Heart right ventricle (tissue), 16 donors: ENCODE measurements at regions not wholly inside any gene's neighbourhood (a gene's known extent, or its start where the extent isn't known, plus 50 kb on each side); places are given as distances from the start of the nearest gene placed in this dataset.

Experiments
- ATAC-seq, 8 donors: fragments of 200-7000 bp; cut with Tn5 transposase; one replicate each; pipeline ENCODE4 v1.9.1; 2020; ENCODE audit warnings: mild to moderate bottlenecking in 8 of 8, moderate library complexity in 8 of 8, moderate number of reproducible peaks in 1 of 8
- DNase-seq, 2 donors: peaks; one replicate each; pipeline ENCODE4 v3.0.0-alpha.2; 2020
- H3K27ac ChIP-seq, 10 donors: fragments of 200-600 bp; sonication (generic) in 2 of 10; one replicate each; pipeline versions ENCODE4 v1.5.0 to v1.8.0; 2020 to 2022; ENCODE audit warnings: mild to moderate bottlenecking in 3 of 10
- H3K27me3 ChIP-seq, 7 donors: fragments of 200-600 bp; one replicate each; pipeline ENCODE4 v1.8.0; 2021 to 2022; ENCODE audit warnings: mild to moderate bottlenecking in 2 of 7
- H3K36me3 ChIP-seq, 9 donors: fragments of 200-600 bp; sonication (generic) in 1 of 9; one replicate each; pipeline versions ENCODE4 v1.5.0 to v1.8.0; 2020 to 2022; ENCODE audit warnings: mild to moderate bottlenecking in 2 of 9
- H3K4me1 ChIP-seq, 9 donors: fragments of 200-600 bp; sonication (generic) in 1 of 9; one replicate each; pipeline versions ENCODE4 v1.5.0 to v1.8.0; 2020 to 2022; ENCODE audit warnings: mild to moderate bottlenecking in 4 of 9
- H3K4me3 ChIP-seq, 10 donors: fragments of 200-600 bp; sonication (generic) in 2 of 10; one replicate each; pipeline versions ENCODE4 v1.5.0 to v1.8.0; 2020 to 2022; ENCODE audit warnings: mild to moderate bottlenecking in 7 of 10, moderate library complexity in 2 of 10
- H3K9me3 ChIP-seq, 11 donors: fragments of 200-600 bp in 10 of 11; sonication (generic) in 2 of 11; one replicate each; pipeline versions ENCODE4 v1.5.0 to v1.8.0; 2013 to 2022; ENCODE audit warnings: mild to moderate bottlenecking in 2 of 11, control low read depth in 1 of 11, moderate library complexity in 1 of 11
- WGBS, 2 donors: extraction: QIAGEN DNeasy Blood & Tissue Kit; methylation state at CpG; one replicate each; pipeline ENCODE4 v1.1.7; 2013; ENCODE audit warnings: inconsistent platforms in 1 of 2; 5-methylcytosine and 5-hydroxymethylcytosine counted together
- intact Hi-C, 10 donors: fragments of 100-400 bp; cut with DNase I; formaldehyde crosslinking; loops; one replicate each; pipeline versions ENCODE4 v1.11.1 to v1.14.2; 2022
- TF ChIP-seq, protein P1 (sequence below), 9 donors: fragments of 200-600 bp; sonication (generic) in 2 of 9; IDR thresholded peaks; one replicate each; pipeline versions ENCODE4 v1.5.0 to v1.8.0; 2021 to 2022; ENCODE audit warnings: antibody characterized with exemption in 9 of 9, mild to moderate bottlenecking in 5 of 9, moderate library complexity in 1 of 9
- donor health status: Arrhythmogenic right ventricular cardiomyopathy.
- donor health status: ischemic (EF 13 %, LVEDD 7.1; RV severe dilation, severe dysfunction).
- donor health status: healthy with polysubstance abuse.
- donor health status: DM: no; HTN: yes; CAD: no.
- donor health status: DM: no; HTN: no; CAD: no.
- donor health status: ischemic (EF 25% LVEDD 6.9; RV normal size, moderate dysfunction).
- donor health status: ischemic (EF 25% LVEDD 5.7; RV mildly dilated, moderate dysfunction).
- donor health status: healthy.
- donor health status: DM: yes; HTN: yes; CAD: no.
- donor health status: Ischemic cardiomyopathy.
- donor health status: ischemic (EF 35%, LVEDD 5.7; RV mildly dilated, moderate dysfunction).
- donor health status: nonischemic (EF 11% LVEDD 7.7; RV severe dilation, severe dysfunction).
- donor health status: DM: yes; HTN: yes; CAD: no.
- donor health status: PGD.
- donor health status: ischemic (EF 29% LVEDD 5.4; RV normal size, mild dysfunction).
- donor health status: nonischemic (EF 23%, LVEDD 6.1; RV moderate dilation, normal function).

- peaks cover 0 to 37% (median 6%) of the 10 kb centered on the region in 7 donors for H3K27me3 ChIP-seq
- no peak overlapping the region for H3K4me3 ChIP-seq
- TF ChIP-seq, protein P1, sequence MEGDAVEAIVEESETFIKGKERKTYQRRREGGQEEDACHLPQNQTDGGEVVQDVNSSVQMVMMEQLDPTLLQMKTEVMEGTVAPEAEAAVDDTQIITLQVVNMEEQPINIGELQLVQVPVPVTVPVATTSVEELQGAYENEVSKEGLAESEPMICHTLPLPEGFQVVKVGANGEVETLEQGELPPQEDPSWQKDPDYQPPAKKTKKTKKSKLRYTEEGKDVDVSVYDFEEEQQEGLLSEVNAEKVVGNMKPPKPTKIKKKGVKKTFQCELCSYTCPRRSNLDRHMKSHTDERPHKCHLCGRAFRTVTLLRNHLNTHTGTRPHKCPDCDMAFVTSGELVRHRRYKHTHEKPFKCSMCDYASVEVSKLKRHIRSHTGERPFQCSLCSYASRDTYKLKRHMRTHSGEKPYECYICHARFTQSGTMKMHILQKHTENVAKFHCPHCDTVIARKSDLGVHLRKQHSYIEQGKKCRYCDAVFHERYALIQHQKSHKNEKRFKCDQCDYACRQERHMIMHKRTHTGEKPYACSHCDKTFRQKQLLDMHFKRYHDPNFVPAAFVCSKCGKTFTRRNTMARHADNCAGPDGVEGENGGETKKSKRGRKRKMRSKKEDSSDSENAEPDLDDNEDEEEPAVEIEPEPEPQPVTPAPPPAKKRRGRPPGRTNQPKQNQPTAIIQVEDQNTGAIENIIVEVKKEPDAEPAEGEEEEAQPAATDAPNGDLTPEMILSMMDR (IDR thresholded peaks at IDR 0.05), result no peak
- DNase-seq (no peak), ATAC-seq (no peak)
- 66 to 82% methylated on average over 5 of the region's 5 CpGs for WGBS, 2 donors
- no peaks in the 10 kb centered on the region for H3K9me3 ChIP-seq
- H3K36me3 ChIP-seq, result no peaks in the 10 kb centered on the region
- H3K4me1 ChIP-seq, result peaks cover 0 to 9% (median 4%) of the 10 kb centered on the region in 9 donors
- intact Hi-C loops, result no loop called here
- no peak overlapping the region for H3K27ac ChIP-seq
Measured at GRCh38 chr14:61226015-61226654, 55.0 kb downstream of the TMEM30B start.

- no peaks in the 10 kb centered on the region for H3K36me3 ChIP-seq
- ATAC-seq (no peak), DNase-seq (no peak)
- peaks cover 0 to 41% (median 6%) of the 10 kb centered on the region in 7 donors for H3K27me3 ChIP-seq
- 84 to 90% methylated on average over 6 of the region's 6 CpGs for WGBS, 2 donors
- TF ChIP-seq, protein P1 (IDR thresholded peaks at IDR 0.05), result no peak
- peaks cover 0 to 9% (median 4%) of the 10 kb centered on the region in 9 donors for H3K4me1 ChIP-seq
- peak overlapping the region in 1 of 10 donors; percentile 15 for H3K27ac ChIP-seq
- no peaks in the 10 kb centered on the region for H3K9me3 ChIP-seq
- no peak overlapping the region for H3K4me3 ChIP-seq
- intact Hi-C loops, result no loop called here
Measured at GRCh38 chr14:61225344-61225743, 55.8 kb downstream of the TMEM30B start.

DNA sequence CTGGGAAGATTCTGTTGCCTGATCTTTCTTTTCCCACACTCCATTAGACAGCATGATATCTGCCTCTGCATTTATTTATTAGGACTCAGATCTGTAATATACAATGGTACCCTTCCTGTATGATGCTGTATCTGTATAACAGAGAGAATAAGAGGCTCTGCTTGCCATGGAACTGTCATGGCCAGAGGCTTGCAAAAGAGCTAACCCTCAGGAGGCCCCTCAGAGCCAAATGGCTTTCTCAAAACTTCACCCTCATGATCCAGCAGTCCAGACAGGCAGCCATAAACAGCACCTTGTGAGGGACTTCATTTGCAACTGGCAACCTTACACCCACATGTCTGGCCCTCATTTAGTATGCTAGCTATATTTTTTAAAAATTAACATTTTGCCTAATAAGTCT is 57.6 kb downstream of the TMEM30B start:
- Histone ChIP-seq H3K36me3 (no peaks in the 10 kb centered on the region), H3K4me3 (no peak overlapping the region), H3K27me3 (peaks cover 0 to 45% (median 11%) of the 10 kb centered on the region in 7 donors), H3K9me3 (no peaks in the 10 kb centered on the region), H3K4me1 (peaks cover 0 to 10% (median 4%) of the 10 kb centered on the region in 9 donors), H3K27ac (peak overlapping the region in 6 of 10 donors; percentile 6 to 55 (median 32))
- TF ChIP-seq, protein P1 (IDR thresholded peaks at IDR 0.05), result no peak
- no peak for DNase-seq
- ATAC-seq, result peak in 2 of 8 donors; percentile 46 to 65
- intact Hi-C loops, result no loop called here

DNA sequence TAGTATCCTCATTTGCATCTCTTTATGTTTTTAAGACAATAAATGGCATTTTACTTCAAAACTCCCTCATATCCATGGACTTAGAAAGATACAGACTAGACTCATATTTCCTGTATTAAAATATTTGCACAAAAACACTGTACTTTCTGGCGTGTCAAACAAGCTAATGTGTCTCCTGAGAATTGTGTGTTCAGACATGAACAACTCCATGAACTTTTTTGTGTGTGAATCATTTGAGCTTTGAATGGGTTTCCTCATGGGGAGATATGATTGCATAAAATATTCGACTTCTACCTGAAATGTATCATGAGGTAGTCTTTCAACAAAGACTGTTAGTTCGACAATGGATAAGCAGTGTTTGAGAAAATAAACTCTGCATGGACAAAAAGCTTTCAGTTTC is 58.8 kb downstream of the TMEM30B start:
- intact Hi-C loops, result no loop called here
- H3K36me3 ChIP-seq, result no peaks in the 10 kb centered on the region
- H3K4me3 ChIP-seq, result no peak overlapping the region
- WGBS, 2 donors, result 55 to 64% methylated on average over 3 of the region's 3 CpGs
- H3K4me1 ChIP-seq, result peaks cover 0 to 16% (median 8%) of the 10 kb centered on the region in 9 donors
- DNase-seq (no peak), ATAC-seq (peak in 3 of 8 donors; percentile 10 to 43 (median 37))
- peak overlapping the region in 4 of 10 donors; percentile 26 to 55 (median 41) for H3K27ac ChIP-seq
- peaks cover 0 to 52% (median 14%) of the 10 kb centered on the region in 7 donors for H3K27me3 ChIP-seq
- TF ChIP-seq, protein P1 (IDR thresholded peaks at IDR 0.05), result no peak
- H3K9me3 ChIP-seq, result no peaks in the 10 kb centered on the region
